ENCODE measurements at regions not wholly inside any gene's neighbourhood (a gene's known extent, or its start where the extent isn't known, plus 50 kb on each side); places are given as distances from the start of the nearest gene placed in this dataset.
"Not testable (repeated sequence)": the region's sequence is repeated elsewhere in the genome, so short reads cannot be mapped to it uniquely, and the experiment has no call there.

- not testable (repeated sequence) for TF ChIP-seq RCOR1 (IDR thresholded peaks at IDR 0.05; ENCODE audit: insufficient replicate concordance, low read length); CTCF (conservative IDR thresholded peaks at IDR 0.05; ENCODE audit: low read depth, low read length); BHLHE40 (IDR thresholded peaks at IDR 0.05; ENCODE audit: low read depth, low read length); MAFK (IDR thresholded peaks at IDR 0.05; ENCODE audit: low read depth, low read length)
Measured at GRCh38 chr9:41619254-41619653, 430.1 kb upstream of the ZNG1F start.
